Activated CD8-positive, alpha-beta memory T cell treated with anti-CD3 and anti-CD28 coated beads, Interleukin-2, amount 50 U/mL, for 48 hours (primary cell): ENCODE measurements at regions not wholly inside any gene's neighbourhood (a gene's known extent, or its start where the extent isn't known, plus 50 kb on each side); places are given as distances from the start of the nearest gene placed in this dataset.

Experiments
- DNase-seq: peaks from one replicate; pipeline ENCODE4 v3.0.0-alpha.2; 2020

DNA sequence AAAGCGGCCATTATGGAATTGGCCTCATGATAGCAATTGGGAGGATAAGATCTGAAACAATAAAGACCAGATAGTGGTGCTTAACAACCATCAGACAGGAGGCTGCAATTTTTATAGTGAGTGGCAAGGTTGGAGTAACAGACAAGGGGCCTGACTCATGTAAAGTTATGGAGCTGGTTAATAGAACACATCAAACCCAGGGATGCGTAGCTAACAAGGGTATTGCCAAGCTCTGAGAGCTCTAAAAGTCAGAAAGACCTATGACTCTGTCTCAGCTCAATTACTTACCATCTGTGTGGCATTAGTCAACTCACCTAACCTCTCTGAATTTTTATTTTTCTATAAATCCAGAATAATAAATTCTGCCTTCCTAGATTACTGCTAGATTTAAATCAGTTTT lies 1731.5 kb upstream of the FLRT2 start:
- DNase-seq = no peak

GRCh38 chr14:83799233-83799632 lies 1730.7 kb upstream of the FLRT2 start:
- no peak for DNase-seq

DNA sequence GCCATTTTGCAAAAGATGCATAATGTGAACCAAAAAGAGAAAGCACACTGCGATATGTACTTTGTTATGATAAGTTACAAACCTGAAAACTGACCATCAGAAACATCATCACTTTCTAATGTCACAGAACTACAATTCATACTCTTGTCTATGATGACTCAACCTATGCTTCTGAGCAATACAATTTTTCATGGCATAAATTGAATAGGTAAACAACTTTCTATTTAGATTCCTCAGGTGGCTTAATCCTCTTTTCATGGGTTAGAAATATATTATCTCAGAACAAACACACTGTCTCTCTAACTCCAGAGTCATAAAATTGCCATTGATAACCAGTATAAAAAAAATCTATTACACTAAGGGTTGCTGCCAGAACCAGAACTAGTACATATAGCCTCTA lies 1715.0 kb upstream of the FLRT2 start:
- DNase-seq = no peak

- no peak for DNase-seq
Observed at GRCh38 chr14:83816761-83817160, 1713.2 kb upstream of the FLRT2 start.

GRCh38 chr14:83825843-83826242 lies 1704.1 kb upstream of the FLRT2 start:
- DNase-seq = no peak

GRCh38 chr14:83826838-83827237 lies 1703.1 kb upstream of the FLRT2 start:
- no peak for DNase-seq

GRCh38 chr14:83827383-83827782 lies 1702.6 kb upstream of the FLRT2 start:
- no peak for DNase-seq

- no peak for DNase-seq
Observed at GRCh38 chr14:83828406-83828805, 1701.5 kb upstream of the FLRT2 start.

DNA sequence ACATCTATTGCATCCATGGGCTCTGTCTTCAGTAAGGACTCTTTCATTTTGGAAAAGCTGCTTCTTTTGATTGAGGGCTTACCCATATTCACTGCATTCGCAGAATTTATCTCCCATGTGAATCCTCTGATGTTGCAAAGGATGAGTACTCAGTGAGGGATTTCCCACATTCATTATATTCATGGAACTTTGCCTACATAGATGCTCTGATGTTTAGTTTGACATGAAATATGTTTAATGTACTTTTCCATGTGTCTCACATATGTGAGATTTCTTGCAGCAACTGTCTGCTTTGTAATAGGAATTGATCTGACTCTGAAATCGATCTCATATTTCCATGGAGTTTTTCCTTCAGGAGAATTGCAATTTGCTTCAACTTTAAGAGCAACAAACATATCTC lies 1699.6 kb upstream of the FLRT2 start:
- no peak for DNase-seq

DNA sequence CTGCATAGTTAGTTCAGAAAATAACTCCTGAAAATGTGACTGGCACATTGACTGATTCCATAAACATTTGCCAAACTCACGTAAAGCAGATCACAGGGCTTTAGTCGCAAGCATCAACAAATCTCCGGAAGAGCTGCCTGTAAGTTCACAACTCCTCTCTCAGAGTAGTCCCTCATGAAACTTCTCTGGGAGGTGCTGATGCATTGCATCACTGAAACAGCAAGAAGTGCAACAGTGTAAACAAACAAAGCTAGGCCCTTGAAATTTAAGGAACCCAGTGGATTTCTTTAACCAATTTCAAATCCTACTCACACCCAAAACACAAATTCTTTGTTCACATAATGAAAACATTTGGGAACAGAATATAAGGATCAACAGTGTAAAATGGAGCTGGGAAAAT lies 1691.7 kb upstream of the FLRT2 start:
- no peak for DNase-seq

DNA sequence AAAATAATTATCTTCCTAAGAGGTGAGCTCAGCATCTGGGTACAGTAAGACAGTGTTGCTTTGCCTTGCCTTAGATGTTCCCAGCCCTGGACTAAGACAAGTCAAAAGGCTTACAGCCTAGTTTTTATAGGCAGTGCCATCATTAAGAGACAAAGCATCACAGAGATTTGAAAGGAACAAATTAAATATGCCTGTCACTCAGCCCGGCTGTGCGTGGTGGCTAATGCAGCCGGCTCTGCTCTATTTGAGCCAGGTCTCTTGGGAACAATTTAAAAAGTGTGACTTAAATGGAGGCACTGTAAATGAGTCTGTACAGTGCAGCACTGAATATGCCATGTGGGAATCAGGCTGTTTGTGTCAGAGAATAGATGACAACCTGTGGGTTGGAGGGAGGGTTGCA lies 1687.4 kb upstream of the FLRT2 start:
- no peak for DNase-seq

- DNase-seq = no peak
Observed at GRCh38 chr14:83847102-83847501, 1682.8 kb upstream of the FLRT2 start.

DNA sequence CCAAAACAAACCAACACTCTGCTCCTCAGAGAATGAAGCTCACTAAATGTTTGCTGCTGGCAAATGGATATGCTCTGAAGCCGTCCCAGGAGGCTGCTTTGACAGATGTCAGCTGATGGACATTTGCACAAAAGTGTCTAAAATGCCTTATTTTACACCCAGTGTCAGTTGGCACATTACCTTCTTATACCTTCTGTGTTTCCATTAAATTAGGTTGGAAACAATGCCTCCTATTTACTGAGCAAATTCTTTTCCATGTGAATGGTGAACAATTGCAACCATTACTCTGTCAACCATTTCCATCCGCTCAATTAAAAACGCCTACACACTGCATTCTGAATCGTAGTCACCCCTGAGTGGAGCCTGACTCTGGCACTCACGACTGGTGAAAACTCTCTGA lies 1679.9 kb upstream of the FLRT2 start:
- no peak for DNase-seq

DNA sequence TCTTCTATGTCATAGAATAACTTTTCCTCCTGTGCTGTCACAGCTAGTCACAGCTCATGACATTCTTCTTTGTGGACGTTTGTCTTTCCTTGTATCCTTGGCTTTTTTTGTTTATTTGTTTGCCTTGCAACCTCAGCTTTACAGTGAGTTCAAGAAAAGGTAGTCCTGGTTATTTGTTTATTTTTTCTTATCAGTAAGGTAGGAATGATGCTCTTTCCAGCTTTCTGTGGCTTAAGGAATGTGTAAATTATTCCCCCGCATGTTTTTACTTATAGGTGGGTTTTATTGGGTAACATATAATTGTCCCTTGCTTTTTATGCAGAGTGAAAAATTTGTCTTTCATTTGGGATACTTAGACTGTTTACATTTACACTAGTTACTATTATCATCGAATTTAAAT lies 1673.6 kb upstream of the FLRT2 start:
- DNase-seq = no peak

- DNase-seq = no peak
Observed at GRCh38 chr14:83860631-83861155, 1669.3 kb upstream of the FLRT2 start.

DNA sequence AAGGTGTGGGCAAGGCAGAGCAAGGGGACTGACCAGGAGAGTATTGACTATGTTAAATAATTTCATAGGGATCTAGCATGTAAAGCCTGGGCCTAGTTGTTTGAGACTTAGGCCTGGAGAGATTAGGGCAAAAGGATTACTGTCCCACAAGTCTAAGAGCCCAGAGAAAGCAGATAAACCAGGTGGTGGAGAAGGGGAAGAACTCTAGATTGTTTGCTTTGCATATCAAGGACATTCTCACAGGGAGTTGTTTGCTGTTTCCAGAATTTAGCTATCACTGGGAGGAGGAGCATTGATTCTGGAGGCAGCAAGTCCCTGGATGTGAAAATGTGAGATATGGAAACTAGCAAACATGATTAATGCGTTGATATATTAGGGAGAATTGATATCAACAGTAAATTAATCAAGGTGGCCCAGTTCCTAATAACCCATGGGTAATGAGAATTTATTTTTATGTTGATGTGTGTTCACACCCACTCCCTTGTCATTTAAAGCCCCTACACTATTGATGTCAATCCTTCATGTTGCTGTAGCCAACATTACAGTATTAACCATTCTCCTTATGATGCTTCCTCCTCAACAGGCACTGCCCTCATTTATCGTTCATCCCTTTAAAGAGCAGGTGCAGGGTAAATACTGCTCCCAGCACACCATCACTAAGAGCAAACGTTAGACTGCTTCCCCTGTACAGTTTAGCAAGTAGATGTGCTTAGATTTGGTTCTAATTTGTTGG lies 1666.7 kb upstream of the FLRT2 start:
- no peak for DNase-seq

- no peak for DNase-seq
Observed at GRCh38 chr14:83864106-83864505, 1665.8 kb upstream of the FLRT2 start.

GRCh38 chr14:83867566-83868225 lies 1662.2 kb upstream of the FLRT2 start:
- no peak for DNase-seq

GRCh38 chr14:83870546-83871270 lies 1659.2 kb upstream of the FLRT2 start:
- no peak for DNase-seq

GRCh38 chr14:83873669-83874068 lies 1656.3 kb upstream of the FLRT2 start:
- no peak for DNase-seq

- DNase-seq = no peak
Observed at GRCh38 chr14:83874662-83875061, 1655.3 kb upstream of the FLRT2 start.

- no peak for DNase-seq
Observed at GRCh38 chr14:83883732-83884131, 1646.2 kb upstream of the FLRT2 start.

DNA sequence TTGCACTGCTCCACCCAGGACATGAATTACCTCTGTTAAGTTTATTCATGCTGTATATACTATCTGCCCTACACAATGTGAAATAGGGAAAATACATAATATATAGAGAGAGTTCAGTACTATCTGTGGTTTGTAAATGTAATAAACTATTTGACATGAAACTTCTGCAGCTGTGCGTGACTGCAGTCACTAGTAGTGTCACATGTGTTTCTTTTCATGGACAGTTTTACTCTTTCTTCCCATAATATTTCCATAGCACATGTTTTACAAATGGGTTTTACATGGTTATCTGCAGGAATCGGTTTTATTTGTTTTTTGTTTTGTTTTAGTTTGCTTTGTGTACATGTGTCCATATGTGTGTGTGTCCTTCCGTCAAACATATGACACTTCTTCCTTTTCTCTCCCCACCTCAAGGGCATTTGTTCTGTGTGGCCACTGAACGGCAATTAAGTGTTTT lies 1644.1 kb upstream of the FLRT2 start:
- DNase-seq = no peak

DNA sequence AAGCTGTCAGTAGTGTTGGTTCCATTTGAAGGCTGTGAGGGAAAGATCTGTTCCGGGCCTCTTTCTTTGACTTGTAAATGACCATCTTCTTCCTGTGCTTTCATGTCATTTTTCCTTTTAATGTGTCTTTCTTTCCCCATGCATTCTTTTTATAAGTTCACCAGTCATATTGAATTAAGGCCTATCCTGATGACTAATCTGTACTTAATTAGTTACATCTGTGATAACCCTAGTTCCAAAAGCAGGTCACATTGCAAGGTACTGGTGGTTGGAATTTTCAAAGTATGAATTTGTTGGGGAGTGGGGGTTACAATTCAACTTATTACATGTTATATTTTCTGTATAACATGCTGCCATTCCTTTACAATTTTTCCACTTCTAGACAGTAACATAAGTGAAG lies 1642.1 kb upstream of the FLRT2 start:
- DNase-seq = no peak
